Kidney tubule cell (primary cell): ENCODE measurements at regions not wholly inside any gene's neighbourhood (a gene's known extent, or its start where the extent isn't known, plus 50 kb on each side); places are given as distances from the start of the nearest gene placed in this dataset.
"Not testable (repeated sequence)": the region's sequence is repeated elsewhere in the genome, so short reads cannot be mapped to it uniquely, and the experiment has no call there.

Experiments used
- DNase-seq: peaks from one replicate; pipeline ENCODE4 v3.0.0-alpha.2; 2018; ENCODE audit warnings: low spot score

DNA sequence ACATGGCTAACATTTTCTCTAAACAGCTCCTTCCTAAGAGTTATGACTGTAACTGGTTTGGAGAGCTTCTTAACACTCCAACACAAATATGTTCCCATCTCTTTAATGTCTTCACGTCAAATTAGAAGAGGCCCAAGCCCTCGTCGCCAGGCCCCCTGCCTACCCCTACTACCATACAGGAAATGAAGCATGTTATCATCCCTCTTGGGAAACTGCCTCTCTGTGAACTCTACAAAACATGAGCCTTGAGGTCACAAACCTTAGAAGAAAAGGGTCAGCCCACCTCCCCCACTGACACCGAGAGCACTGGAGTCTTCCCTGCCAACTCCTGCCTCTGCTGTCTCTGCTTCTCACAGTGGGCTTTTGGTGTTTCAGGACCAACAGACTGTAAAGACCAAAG, 243.1 kb upstream of the STT3B start:
- no peak for DNase-seq

DNA sequence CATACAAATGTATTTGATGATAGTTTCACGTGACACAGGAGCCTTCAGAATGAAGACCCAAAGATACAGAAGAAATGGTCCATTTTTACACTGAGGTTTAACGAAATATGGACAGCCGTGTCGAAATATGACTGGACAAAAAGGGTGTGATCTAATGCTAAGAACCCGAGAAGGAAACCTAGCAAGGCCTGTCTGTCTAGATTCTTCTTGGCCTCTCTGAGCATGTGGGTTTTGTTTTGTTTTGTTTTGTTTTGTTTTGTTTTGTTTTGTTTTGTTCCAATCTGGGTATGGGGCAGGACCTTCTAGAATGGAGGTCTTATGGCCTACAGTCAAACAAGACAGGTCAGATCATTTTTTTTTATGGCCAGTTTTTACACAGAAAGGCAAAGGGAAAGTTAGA, 242.7 kb upstream of the STT3B start:
- no peak for DNase-seq

DNA sequence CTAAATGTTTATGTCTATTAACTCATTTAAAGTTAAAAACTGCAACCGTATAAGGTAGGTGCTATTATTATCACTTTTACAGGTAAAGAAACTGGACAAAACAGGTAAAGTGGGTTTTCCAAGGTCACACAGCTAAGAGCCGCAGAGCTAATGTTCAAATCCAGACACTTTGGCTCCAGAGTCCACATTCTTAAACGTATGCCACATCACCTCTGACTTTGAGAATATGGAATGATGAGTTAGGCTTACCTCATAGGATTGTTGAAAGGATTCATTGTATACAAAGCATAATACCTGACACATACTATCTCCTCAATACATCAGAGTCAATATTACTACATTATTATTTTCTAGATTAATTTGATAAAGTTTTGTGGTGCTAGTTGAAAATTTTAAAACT, 240.9 kb upstream of the STT3B start:
- DNase-seq: no peak

DNA sequence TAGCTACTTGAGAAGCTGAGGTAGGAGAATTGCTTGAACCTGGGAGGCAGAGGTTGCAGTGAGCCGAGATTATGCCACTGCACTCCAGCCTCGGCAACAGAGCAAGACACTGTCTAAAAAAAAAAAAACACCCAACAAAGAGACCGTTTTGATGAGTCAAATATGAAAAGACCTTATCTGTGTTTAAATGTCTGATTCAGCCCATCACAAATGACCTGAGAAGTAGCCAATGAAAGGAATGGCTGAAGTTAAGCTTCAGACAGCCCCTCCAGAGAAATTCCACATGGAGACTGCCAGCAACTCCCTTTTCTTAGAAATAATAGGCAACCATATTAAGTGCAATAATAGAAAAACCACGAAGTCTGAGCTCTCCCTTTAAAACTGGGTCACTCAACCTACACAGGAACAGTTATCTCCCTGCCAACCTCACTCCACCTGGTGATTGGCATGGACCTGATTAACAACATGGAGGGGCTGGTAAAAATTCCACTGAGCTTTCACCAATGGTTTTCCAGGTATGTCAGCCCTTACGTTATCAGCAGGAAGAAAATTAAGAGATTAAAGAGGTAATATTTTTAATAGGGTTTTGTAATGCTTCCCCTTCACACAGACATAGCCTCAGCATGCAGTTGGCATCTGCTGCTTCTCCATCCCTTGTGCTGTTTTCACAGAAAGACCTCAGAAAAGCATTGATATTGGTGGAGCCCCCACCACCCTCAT, 238.1 kb upstream of the STT3B start:
- DNase-seq: no peak

DNA sequence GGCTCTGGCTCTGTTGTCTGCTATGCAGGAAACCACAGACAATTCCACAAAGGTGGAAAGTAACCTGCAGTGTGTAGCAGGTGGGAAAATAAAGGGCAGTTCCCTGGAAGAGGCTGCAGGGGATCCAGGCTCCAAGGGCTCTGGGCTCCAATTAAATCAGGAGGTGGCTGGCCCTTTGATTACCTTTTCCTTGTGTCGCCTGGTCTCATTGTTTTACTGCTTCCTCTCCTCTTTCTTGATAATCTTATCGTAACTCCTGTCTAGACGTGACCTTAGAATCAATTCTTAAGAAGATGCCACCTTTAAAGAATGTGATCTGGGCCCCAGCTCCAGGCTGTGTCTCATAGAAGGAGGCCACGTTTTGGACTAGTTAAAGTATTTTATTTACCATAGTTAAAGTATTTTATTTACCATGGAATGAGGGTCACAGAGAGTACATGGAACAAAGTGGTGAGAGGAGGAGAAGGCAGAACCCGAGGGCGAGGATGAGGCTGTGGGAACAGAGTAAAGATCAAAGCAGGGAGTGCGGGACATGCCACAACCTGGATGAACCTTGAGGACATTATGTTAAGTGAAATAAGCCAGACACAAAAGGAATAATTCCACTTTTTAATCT, 237.5 kb upstream of the STT3B start:
- no peak for DNase-seq

GRCh38 chr3:31297726-31298298, 234.9 kb upstream of the STT3B start:
- no peak for DNase-seq

- no peak for DNase-seq
Observed at GRCh38 chr3:31300456-31301443, 232.0 kb upstream of the STT3B start.

DNA sequence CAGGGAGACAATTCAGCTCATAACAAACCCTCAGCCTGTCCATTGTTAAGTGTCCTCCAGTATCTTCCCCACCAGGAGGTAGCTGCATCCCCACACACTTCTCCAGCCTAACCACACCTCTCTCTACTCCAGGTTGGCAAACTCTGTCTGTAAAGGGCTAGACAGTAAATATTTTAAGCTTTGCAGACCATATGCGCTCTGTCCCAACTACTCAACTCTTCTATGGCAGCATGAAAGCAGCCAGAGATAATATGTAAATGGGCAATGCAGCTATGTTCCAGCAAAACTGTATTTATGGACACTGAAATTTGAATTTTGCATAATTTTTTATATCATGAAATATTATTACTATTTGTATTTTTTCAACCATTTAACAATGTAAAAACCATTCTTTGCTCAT, 230.4 kb upstream of the STT3B start:
- no peak for DNase-seq

- no peak for DNase-seq
Observed at GRCh38 chr3:31305340-31305739, 227.4 kb upstream of the STT3B start.

DNA sequence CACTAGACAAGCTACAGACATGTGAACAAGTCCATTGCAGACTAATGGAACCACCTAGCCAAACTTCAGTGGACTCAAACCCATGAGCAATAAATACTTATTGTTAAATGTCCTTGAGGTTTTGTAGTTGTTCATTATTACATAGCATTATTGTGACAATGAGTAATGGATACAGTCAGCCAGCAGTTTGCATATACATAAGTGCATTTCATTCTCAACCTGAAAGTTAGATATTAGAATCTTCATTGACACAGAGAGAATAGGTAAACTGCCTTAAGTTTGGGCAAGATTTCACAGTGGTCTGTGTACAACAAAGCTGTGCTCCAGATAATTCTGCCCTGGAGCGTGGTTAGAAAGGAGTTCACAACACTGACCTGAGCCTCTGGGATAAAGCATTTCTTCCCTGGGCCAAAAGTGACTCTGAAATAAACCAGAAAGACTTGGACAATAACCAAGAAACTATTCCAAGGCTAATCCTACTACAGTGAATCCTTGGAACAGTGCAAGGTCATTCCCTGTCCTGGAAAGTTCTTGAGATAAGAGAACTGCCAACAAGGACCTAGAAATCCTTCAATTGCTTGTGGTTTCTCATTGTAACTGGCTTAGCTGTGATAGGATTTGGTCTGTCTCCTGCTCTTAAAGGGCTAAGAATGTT, 225.5 kb upstream of the STT3B start:
- DNase-seq: no peak

- DNase-seq: no peak
Observed at GRCh38 chr3:31311559-31311958, 221.2 kb upstream of the STT3B start.

DNA sequence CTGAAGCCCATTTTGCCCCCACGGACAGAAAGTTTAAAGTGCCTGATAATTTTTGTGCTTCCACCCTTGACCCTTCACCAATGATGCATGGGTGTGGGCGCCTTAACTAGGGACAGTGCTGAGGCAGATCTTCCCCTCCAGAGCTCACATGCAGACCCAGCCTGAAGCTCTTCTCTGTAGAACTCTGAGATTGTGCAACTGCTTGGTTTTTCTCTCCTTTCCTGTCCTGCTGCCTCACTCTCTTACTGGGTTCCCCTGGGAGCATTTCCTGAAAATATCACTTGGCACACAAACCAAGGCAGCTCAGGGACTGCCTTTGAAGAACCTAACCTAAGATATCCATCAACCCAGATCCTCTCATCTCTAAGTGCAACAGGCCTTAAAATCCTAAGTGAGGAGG, 220.3 kb upstream of the STT3B start:
- DNase-seq: no peak

DNA sequence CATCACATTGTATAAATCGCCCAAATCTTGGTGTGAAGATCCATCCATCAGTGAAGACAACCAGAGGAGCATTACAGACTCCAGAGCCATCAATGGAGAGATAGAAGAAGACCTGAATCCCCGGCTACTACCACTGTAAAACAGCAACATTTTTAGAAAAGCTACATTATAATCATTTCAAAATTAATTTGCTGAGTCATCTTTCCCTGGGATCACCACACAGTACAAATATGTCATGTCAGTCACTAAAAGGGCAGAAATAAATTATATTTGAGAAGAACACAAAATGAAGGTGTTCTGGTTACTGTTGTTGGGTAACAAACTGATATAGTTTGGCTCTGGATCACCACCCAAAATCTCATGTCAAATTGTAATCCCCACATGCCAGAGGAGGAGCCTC, 218.5 kb upstream of the STT3B start:
- DNase-seq: no peak

GRCh38 chr3:31319332-31319731, 213.4 kb upstream of the STT3B start:
- no peak for DNase-seq

DNA sequence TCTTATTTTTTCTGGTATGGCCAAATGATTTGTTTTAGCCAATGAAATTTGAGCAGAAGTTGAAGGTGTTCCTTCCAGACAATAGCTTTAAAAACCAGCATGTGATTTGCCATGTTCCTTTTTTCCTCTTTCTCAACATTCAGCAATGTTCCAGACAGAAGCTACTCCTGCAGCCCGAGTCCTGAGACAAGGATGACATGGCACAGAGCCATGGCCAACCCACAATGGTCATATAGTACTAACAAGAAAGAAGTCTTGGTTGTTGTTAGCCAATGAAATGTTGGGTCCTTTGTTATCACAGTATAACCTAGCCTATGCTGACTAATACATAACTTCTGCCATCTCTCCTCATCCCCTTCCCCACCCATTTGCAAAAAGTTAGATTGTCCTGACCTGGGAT, 211.1 kb upstream of the STT3B start:
- no peak for DNase-seq

DNA sequence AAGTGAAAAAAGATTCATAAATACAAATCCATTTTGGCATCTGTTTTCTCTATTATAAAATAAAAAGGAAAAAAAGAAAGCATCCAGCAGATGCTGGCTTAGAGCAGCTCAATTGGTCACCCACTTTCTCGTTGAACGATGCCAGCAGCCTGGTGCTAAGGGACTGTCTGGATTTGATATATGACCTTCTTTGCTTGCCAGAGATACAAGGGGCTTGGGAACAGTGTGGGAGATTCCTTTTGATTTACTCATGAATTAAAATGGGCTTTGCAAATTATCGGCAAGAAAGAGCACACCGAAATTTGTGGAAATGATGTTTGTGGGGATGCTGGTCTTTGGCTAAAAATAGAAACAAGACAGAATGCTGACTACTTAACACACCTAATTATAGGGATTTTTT, 210.3 kb upstream of the STT3B start:
- no peak for DNase-seq

DNA sequence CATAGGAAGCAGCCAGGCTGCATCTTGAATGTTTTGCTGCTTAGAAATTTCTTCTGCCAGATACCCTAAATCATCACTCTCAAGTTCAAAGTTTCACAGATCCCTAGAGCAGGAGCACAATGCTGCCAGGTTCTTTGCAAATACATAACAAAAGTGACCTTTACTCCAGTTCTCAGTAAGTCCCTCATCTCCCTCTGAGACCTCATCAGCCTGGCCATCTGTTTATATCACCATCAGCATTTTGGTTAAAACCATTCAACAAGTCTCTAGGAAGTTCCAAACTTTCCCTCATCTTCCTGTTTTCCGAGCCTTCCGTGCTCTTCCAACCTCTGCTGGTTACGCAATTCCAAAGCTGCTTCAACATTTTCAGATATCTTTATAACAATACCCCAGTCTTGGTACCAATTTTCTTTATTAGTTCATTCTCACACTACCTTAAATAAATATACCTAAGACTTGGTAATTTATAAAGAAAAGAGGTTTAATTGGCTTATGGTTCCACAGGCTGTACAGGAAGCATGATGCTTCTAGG, 204.8 kb upstream of the STT3B start:
- DNase-seq: not testable (repeated sequence)

DNA sequence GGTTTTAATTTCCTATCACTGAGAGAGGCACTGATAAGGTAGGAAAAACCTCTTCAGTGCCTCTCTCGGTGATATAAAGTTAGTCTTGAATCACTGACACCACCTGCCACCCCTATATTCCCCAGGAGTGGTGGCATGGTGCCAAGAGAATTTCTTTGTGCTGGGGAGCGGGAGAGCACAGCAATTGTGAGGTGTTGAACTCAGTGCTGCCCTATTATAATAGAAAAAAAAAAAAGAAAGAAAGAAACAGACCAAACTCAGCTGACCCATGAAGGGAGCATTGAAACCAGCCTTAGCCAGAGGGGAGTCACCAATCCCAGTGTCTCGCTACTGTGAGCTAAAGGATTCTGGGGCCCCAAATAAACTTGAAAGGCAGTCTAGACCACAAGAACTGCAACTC, 201.4 kb upstream of the STT3B start:
- DNase-seq: no peak

- DNase-seq: peak; percentile 21
Observed at GRCh38 chr3:31341130-31341529, 191.6 kb upstream of the STT3B start.

DNA sequence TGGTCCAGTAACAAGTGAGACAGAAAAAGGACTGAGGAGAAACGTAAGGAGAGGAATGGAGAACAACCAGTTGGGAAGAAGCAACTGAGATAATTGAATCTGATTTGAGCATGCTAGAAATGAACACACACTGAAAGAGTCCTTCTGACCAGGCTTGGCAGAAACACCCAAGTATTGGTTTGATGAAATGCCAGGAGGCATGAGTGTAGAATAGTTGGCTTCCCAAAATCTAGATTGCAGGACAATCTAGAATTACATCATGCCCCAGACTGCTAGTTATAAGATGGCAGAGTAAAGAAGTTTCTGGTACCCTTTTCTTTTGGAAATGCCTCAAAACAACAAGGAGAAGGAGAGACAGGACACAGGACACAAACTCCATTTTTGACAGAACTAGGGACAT, 189.7 kb upstream of the STT3B start:
- no peak for DNase-seq

GRCh38 chr3:31345581-31345980, 187.1 kb upstream of the STT3B start:
- DNase-seq: no peak

GRCh38 chr3:31346542-31346979, 186.2 kb upstream of the STT3B start:
- no peak for DNase-seq
